GM12892 (cell line): ENCODE measurements at regions not wholly inside any gene's neighbourhood (a gene's known extent, or its start where the extent isn't known, plus 50 kb on each side); places are given as distances from the start of the nearest gene placed in this dataset.

Source experiments
- DNase-seq: peaks from one replicate; pipeline ENCODE4 v3.0.0; 2011; ENCODE audit not compliant: insufficient read length
- FAIRE-seq: peaks from 2 replicates; lab custom pipeline; 2011; peaks lifted over from hg19 to GRCh38; lab: Jason Lieb, UNC
- POLR2A ChIP-seq: IDR thresholded peaks from 2 replicates; pipeline ENCODE4 v1.6.1; 2011; ENCODE audit warnings: low read depth, low read length, control low read depth
- POLR2AphosphoS5 ChIP-seq: IDR thresholded peaks from 2 replicates; pipeline ENCODE4 v1.6.1; 2011; ENCODE audit warnings: low read depth, low read length, control low read depth
- TAF1 ChIP-seq: IDR thresholded peaks from 2 replicates; pipeline ENCODE4 v1.6.1; 2011; ENCODE audit warnings: low read depth, mild to moderate bottlenecking, control low read depth, low read length, borderline replicate concordance

DNA sequence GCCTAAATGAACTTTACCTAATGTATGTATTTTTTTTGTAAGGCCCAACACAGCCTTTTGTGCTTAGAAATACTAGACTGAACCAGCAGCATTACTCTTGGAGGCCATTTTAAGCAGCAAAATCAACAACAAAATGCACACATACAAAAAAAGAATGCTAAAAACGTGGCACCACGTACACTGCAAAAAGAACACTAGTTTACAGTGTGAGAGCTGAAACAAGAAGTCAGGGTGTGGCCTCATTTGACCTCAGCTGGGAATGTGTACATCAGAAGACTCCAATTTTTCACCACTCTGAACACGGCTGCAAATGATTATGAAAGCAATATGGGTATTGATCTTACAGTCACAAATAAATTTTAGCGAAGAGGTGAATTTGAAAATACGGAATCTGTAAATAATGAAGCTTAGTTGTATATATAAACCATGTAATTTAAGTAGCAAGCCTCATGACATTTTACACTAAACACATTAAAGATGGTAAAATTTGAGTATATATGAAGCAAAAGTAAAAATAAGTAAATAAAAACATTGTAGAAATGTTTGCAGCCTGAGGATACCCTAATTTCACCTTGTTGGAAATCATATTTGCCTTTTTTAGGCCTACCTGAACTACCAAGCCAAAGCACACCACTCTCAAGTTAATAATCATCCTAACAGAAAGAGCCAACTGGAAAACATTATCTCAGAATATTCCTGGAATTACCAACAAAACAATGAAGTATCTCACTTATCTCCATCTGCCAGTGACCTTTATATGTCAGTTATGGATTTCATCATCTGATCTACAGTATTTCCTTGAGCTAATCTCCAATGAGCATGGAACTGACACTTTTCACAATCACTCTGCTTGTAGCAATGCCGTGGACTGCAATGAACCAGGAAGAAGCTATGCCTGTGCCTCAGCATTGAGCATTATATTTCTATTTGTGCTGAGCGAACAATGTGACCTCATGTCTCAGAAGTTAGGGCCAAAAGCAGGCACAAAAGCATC lies 319.5 kb upstream of the FAT3 start:
- FAIRE-seq = no peak
- TF ChIP-seq POLR2AphosphoS5 = no peak
- no peak for TF ChIP-seq TAF1
- no peak for TF ChIP-seq POLR2A
- DNase-seq = no peak

DNA sequence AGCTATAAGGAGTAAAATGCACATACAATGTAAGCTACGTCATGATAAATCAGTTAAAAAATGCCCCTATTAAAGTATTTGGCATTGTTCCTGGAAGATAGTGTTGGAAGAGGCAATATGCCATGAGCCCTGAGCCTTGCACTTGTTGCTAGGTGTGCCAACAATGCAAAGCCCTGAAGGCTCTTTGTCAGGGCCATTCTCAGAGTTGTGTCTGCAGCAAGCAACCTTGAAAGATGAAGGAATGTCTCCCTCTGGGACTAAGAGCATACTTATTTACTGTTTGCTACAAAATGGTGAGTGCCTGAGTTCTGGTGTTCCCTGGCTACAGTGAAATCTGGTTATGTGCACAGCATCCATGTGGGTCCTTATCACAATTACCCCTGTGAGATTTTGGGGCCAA lies 322.3 kb upstream of the FAT3 start:
- TF ChIP-seq POLR2A (no peak), TAF1 (no peak), POLR2AphosphoS5 (no peak)
- no peak for DNase-seq
- FAIRE-seq = no peak

DNA sequence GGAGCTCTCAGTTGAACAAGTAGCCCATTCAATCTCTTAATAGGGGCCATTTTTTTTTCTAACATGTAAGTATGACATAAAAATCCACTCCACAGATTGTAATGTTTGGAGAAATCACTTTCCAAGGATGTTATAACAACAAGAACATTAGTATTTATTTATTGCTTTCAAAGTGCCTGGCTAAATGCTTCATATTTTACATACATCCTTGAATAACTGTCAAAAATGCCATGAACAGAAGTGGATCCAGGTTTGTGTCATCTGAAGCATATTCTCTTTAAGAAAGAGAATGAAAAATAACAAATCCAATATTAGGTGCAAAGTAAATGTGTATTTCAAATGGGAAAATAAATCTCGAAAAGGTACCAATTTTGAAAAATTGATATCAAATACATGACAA lies 344.0 kb upstream of the FAT3 start:
- FAIRE-seq (no peak), DNase-seq (no peak)
- no peak for TF ChIP-seq POLR2AphosphoS5
- no peak for TF ChIP-seq TAF1
- no peak for TF ChIP-seq POLR2A

DNA sequence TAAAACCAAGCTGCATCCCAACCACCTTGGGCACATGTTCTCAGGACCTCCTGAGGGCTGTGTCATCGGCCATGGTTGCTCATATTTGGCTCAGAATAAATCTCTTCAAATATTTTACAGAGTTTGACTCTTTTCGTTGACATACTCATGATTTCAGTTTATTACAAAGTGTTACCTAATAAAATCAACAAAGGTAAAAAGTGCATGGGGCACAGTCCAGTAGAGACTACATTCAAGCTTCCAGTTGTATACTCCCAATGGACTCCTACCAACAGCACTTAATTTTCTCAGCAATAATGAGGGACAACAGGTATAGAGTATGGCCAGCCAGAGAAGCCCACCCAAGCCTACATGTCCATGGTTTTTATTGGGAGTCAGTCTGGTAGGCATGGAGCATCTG lies 347.9 kb upstream of the FAT3 start:
- no peak for DNase-seq
- FAIRE-seq = no peak
- TF ChIP-seq TAF1 = no peak
- TF ChIP-seq POLR2AphosphoS5 = no peak

DNA sequence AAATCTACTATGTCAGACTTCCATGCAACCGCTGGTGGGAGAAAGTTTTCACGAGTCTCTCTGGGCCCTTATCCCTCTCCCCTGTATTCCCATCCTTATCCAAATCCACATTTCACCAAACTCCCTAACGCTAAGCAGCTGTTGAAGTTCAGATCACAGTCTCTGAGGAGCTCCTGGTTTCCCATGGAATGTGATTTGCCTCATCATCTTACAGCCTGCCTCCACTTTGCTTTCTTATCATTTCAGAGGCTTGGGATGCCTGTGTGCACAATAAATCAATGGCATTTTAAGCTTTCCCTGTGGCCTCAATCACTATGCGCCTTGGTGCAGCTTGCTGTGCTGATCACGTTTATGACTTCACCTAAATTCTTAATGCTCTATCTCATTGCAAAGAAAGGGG lies 352.4 kb upstream of the FAT3 start:
- no peak for TF ChIP-seq POLR2A
- no peak for TF ChIP-seq TAF1
- no peak for TF ChIP-seq POLR2AphosphoS5
- no peak for DNase-seq
- FAIRE-seq = no peak

DNA sequence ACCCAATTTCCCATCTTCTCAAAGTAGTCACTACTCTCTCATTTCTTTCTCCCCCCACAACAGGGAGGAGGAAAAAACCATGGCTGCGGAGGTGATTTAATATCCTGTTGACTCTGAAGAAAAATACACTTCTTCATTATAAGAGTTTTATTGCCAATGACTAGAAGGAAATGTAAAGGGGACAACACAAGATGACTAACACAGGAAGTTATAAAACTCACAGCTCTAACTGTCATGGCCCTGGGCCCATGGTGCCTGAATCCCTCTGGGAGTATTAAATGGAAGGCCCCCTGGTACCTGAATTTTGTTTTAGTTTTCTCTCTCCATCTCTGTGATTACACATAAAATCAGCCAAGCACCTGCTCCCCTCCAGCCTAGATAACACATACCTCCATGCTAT lies 352.8 kb upstream of the FAT3 start:
- DNase-seq (no peak), FAIRE-seq (no peak)
- TF ChIP-seq POLR2A = no peak

DNA sequence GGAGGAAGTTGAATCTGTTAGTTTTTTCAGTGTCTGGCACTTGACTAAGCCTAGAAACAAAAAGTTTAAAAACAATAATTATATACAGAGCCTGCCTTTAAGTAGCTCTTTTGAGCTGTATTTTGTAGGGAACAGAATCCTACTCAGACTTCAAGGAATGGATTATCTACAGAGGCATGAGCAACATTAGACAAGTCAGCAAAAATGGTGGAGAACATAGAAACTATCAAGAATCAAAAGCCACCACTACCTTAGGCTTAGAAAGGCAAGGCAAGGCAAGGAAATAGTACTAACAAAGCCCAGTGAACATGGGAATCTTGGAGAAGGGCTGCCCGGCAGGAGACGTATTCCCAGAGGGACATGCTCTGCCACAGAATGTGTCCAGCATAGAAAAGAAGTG lies 353.6 kb upstream of the FAT3 start:
- TF ChIP-seq TAF1 = no peak
- TF ChIP-seq POLR2A = no peak
- no peak for TF ChIP-seq POLR2AphosphoS5
- FAIRE-seq (no peak), DNase-seq (no peak)

DNA sequence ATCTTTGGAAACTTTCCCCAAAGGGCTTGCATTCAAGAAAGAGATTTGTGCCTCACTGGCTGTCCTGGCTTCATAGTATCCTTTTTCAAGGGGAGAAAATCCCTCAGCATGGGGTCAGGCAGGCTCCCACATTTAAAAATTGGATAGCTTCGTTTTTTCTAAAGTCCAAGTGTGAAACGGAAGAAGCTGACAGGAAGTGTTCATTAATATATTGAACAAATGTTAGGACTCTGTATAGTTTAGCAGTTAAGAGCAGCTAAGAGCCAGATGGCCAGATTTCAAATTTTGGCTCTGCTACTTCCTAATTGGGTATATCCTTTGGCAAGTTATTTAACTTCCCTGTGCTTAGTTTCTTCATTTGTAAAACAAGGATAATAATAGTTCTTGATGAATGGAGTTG lies 354.9 kb upstream of the FAT3 start:
- no peak for DNase-seq
- FAIRE-seq = no peak
- TF ChIP-seq POLR2A = no peak
- no peak for TF ChIP-seq POLR2AphosphoS5
- no peak for TF ChIP-seq TAF1

DNA sequence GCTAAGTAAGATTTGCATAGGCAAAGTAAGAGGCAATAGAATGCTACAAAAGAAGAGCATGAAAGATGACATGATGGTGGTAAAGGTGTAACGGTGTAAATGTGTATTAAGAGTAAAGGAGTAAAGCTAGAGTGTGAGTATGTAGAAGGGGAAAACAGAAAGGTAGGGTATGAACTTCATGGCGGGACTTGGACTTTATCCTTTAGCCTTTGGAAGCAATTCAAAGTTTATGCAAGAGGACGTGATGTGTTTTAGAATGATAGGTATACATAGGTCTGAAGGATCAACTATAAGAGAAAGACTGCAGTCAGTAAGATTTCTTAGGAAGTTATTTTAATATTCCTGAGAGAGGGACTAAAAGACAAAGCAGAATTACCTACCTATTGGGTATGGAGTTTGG lies 358.0 kb upstream of the FAT3 start:
- TF ChIP-seq TAF1 = no peak
- TF ChIP-seq POLR2A = no peak
- TF ChIP-seq POLR2AphosphoS5 = no peak
- FAIRE-seq (no peak), DNase-seq (no peak)

DNA sequence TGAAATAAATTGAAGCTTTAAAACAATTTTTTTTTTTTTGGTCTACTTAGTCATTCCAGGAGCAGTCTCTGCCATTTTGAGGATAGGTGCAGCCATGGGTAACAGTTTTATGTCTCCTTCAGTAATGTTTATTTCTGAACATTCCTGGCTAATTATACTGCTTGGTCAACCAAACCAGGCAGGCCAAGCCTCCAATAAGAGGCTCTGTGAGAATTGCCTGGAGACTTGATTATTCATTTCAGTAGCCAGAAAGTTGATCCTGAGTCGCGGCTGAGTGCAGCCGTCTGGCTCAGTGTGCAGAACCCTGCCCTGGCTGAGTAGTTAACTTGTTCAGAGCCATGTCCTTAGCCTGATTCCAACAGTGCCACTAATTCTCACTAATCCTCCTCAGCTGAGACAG lies 364.0 kb upstream of the FAT3 start:
- no peak for DNase-seq
- TF ChIP-seq TAF1 (no peak), POLR2AphosphoS5 (no peak), POLR2A (no peak)
- no peak for FAIRE-seq

DNA sequence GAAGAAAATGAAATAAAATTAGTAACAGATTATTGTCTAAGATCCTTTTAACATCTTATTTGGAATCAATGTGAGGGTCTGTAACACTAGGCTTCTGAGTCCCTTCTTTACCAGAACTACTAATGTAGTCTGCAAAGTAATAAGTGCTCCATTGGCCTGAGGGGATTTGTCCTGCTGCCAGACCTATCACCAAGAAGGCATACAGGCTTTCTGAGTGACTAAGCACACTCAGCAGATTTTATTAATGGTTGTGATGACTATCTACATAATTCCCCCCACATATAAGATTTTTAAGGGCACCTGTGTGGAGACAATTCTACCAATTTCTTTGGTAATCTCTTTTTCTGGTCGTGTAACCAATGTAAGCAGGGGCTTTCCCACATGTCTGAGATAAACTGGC lies 365.0 kb upstream of the FAT3 start:
- TF ChIP-seq POLR2AphosphoS5 (no peak), TAF1 (no peak), POLR2A (no peak)
- FAIRE-seq = no peak
- no peak for DNase-seq

DNA sequence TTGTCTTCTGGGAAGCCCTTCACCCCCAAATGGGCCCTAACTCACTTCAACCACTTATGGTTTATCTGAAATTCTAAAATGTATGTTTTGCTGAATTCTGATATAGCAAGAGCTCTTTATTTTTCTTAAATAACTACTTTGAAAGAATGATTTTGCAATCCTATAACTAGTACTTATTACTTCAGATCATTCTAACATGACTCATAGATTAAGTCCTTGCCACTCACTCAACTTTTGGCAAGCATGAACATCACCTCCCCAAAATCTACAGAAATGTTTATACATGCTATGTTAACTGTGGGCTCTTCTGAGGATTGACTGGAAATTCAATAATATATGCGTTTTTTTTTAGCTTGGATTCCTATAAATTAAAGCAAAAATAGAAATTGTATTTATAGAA lies 367.4 kb upstream of the FAT3 start:
- FAIRE-seq (no peak), DNase-seq (no peak)

More for the DNA sequence above, 367.4 kb upstream of the FAT3 start:
- TF ChIP-seq TAF1 (no peak), POLR2A (no peak), POLR2AphosphoS5 (no peak)
